Panc1 (cell line): ENCODE measurements at regions not wholly inside any gene's neighbourhood (a gene's known extent, or its start where the extent isn't known, plus 50 kb on each side); places are given as distances from the start of the nearest gene placed in this dataset.

Experiments used
- ATAC-seq: fragments of 200-7000 bp; cut with Tn5 transposase; 2 replicates; pipeline ENCODE4 v1.9.1; 2020; ENCODE audit warnings: mild to moderate bottlenecking, moderate library complexity
- BruUV-seq: library from RNA; stranded (reverse); fragments of 400-500 nt; replicated peaks from 2 replicates; lab custom pipeline; 2021; lab: Mats Ljungman, UMichigan
- CTCF ChIA-PET: fragments of 300-600 bp; sonication (Branson Sonifier 250); formaldehyde crosslinking; loops from one replicate; lab custom pipeline; 2022; ENCODE audit warnings: antibody characterized with exemption; lab: Charles Lee
- POLR2A ChIA-PET: fragments of 300-600 bp; sonication (Branson Sonifier 250); formaldehyde crosslinking; loops from one replicate; lab custom pipeline; 2022; ENCODE audit warnings: antibody characterized with exemption; lab: Charles Lee
- DNase-seq: peaks from one replicate; pipeline ENCODE4 v3.0.0-alpha.2; 2010; ENCODE audit warnings: low read depth, low spot score
- H3K27ac ChIP-seq: 2 replicates; pipeline ENCODE4 v1.5.1; 2011; ENCODE audit warnings: mild to moderate bottlenecking, low read length, inconsistent platforms
- H3K27me3 ChIP-seq: fragments of 200-500 bp; sonication (Bioruptor generic); 2 replicates; pipeline ENCODE4 v1.6.0; 2014; ENCODE audit warnings: low read length, inconsistent platforms; ENCODE audit not compliant: control insufficient read depth, insufficient read depth
- H3K36me3 ChIP-seq: fragments of 200-500 bp; sonication (Bioruptor generic); 2 replicates; pipeline ENCODE4 v1.5.1; 2014; ENCODE audit warnings: inconsistent platforms, mild to moderate bottlenecking, low read length, moderate library complexity; ENCODE audit not compliant: control insufficient read depth, insufficient read depth
- H3K4me1 ChIP-seq: 2 replicates; pipeline ENCODE4 v1.5.1; 2011; ENCODE audit warnings: inconsistent platforms, mild to moderate bottlenecking, low read length, moderate library complexity; ENCODE audit not compliant: control insufficient read depth, insufficient read depth
- H3K4me3 ChIP-seq, 2 experiments: 2 replicates each; pipeline ENCODE4 v1.5.1; 2011 to 2012; ENCODE audit warnings: low read depth in 2 of 2, low read length in 2 of 2, mild to moderate bottlenecking in 2 of 2, inconsistent platforms in 1 of 2, moderate library complexity in 1 of 2
- H3K9me3 ChIP-seq: fragments of 200-500 bp; sonication (Bioruptor generic); 2 replicates; pipeline ENCODE4 v1.5.1; 2014; ENCODE audit warnings: low read depth, mild to moderate bottlenecking, inconsistent platforms, low read length, moderate library complexity; ENCODE audit not compliant: control insufficient read depth, insufficient read depth
- POLR2AphosphoS5 ChIP-seq: IDR thresholded peaks from 2 replicates; pipeline ENCODE4 v1.6.1; 2012; ENCODE audit warnings: mild to moderate bottlenecking, low read depth, low read length, moderate library complexity
- SIN3A ChIP-seq: IDR thresholded peaks from 2 replicates; pipeline ENCODE4 v1.6.1; 2012; ENCODE audit warnings: low read depth, mild to moderate bottlenecking, low read length, moderate library complexity, borderline replicate concordance; ENCODE audit not compliant: insufficient read depth
- TCF7L2 ChIP-seq: IDR thresholded peaks from 2 replicates; pipeline ENCODE4 v1.6.1; 2011; ENCODE audit warnings: mild to moderate bottlenecking, low read depth, low read length, inconsistent platforms
- in situ Hi-C: cut with HindIII; loops from 2 replicates; pipeline ENCODE4 v1.10.0; 2016; ENCODE audit warnings: low sequenced_read_pairs, low pct_unique_long_range_greater_than_20kb
- intact Hi-C: fragments of 100-400 bp; cut with micrococcal nuclease; formaldehyde crosslinking; loops from one replicate; pipeline ENCODE4 v1.10.0; 2022; ENCODE audit not compliant: unreplicated experiment
- TF ChIP-seq, protein P1 (sequence below): fragments of 450-650 bp; IDR thresholded peaks from 2 replicates; pipeline ENCODE4 v1.5.1; 2017; ENCODE audit warnings: mild to moderate bottlenecking
- TF ChIP-seq, protein P2 (sequence below), 2 experiments: IDR thresholded peaks; 2 replicates each; pipeline ENCODE4 v1.6.1; 2011 to 2012; ENCODE audit warnings: low read depth in 2 of 2, control low read depth in 1 of 2, low read length in 1 of 2, mild to moderate bottlenecking in 1 of 2, moderate library complexity in 1 of 2; ENCODE audit not compliant: insufficient read depth in 1 of 2

GRCh38 chr3:21889166-21889565, 138.2 kb upstream of the ZNF385D start:
- intact Hi-C loops = no loop called here
- CTCF ChIA-PET = no interaction called here
- H3K9me3 ChIP-seq = no peaks in the 10 kb centered on the region
- BruUV-seq = no TSS peak
- no peaks in the 10 kb centered on the region for H3K27me3 ChIP-seq
- H3K4me1 ChIP-seq = no peaks in the 10 kb centered on the region
- ATAC-seq = no peak
- POLR2A ChIA-PET = no interaction called here
- in situ Hi-C loops = no loop called here
- TF ChIP-seq POLR2AphosphoS5 (no peak), SIN3A (no peak), TCF7L2 (no peak)
- TF ChIP-seq, protein P1, sequence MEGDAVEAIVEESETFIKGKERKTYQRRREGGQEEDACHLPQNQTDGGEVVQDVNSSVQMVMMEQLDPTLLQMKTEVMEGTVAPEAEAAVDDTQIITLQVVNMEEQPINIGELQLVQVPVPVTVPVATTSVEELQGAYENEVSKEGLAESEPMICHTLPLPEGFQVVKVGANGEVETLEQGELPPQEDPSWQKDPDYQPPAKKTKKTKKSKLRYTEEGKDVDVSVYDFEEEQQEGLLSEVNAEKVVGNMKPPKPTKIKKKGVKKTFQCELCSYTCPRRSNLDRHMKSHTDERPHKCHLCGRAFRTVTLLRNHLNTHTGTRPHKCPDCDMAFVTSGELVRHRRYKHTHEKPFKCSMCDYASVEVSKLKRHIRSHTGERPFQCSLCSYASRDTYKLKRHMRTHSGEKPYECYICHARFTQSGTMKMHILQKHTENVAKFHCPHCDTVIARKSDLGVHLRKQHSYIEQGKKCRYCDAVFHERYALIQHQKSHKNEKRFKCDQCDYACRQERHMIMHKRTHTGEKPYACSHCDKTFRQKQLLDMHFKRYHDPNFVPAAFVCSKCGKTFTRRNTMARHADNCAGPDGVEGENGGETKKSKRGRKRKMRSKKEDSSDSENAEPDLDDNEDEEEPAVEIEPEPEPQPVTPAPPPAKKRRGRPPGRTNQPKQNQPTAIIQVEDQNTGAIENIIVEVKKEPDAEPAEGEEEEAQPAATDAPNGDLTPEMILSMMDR = no peak
- no peak for DNase-seq
- no peak overlapping the region for H3K4me3 ChIP-seq
- no peaks in the 10 kb centered on the region for H3K36me3 ChIP-seq
- H3K27ac ChIP-seq = no peak overlapping the region

- Histone ChIP-seq H3K4me3 (no peak overlapping the region), H3K36me3 (no peaks in the 10 kb centered on the region), H3K4me1 (no peaks in the 10 kb centered on the region), H3K27me3 (no peaks in the 10 kb centered on the region), H3K9me3 (no peaks in the 10 kb centered on the region), H3K27ac (no peak overlapping the region)
- ChIA-PET POLR2A (no interaction called here), CTCF (no interaction called here)
- DNase-seq = no peak
- TF ChIP-seq, protein P2, sequence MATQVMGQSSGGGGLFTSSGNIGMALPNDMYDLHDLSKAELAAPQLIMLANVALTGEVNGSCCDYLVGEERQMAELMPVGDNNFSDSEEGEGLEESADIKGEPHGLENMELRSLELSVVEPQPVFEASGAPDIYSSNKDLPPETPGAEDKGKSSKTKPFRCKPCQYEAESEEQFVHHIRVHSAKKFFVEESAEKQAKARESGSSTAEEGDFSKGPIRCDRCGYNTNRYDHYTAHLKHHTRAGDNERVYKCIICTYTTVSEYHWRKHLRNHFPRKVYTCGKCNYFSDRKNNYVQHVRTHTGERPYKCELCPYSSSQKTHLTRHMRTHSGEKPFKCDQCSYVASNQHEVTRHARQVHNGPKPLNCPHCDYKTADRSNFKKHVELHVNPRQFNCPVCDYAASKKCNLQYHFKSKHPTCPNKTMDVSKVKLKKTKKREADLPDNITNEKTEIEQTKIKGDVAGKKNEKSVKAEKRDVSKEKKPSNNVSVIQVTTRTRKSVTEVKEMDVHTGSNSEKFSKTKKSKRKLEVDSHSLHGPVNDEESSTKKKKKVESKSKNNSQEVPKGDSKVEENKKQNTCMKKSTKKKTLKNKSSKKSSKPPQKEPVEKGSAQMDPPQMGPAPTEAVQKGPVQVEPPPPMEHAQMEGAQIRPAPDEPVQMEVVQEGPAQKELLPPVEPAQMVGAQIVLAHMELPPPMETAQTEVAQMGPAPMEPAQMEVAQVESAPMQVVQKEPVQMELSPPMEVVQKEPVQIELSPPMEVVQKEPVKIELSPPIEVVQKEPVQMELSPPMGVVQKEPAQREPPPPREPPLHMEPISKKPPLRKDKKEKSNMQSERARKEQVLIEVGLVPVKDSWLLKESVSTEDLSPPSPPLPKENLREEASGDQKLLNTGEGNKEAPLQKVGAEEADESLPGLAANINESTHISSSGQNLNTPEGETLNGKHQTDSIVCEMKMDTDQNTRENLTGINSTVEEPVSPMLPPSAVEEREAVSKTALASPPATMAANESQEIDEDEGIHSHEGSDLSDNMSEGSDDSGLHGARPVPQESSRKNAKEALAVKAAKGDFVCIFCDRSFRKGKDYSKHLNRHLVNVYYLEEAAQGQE (IDR thresholded peaks at IDR 0.05; ENCODE audit: insufficient read depth in 1 of 2, low read depth in 2 of 2, low read length in 1 of 2) = no peak
- intact Hi-C loops = loop anchor here (5.0 to 10.0 kb wide), 3 partner anchors 223 to 1667 kb away; no protein-coding TSS in a partner anchor
- in situ Hi-C loops = no loop called here
- no peak for ATAC-seq
- no TSS peak for BruUV-seq
Observed at GRCh38 chr3:21892104-21892503, 141.1 kb upstream of the ZNF385D start.

DNA sequence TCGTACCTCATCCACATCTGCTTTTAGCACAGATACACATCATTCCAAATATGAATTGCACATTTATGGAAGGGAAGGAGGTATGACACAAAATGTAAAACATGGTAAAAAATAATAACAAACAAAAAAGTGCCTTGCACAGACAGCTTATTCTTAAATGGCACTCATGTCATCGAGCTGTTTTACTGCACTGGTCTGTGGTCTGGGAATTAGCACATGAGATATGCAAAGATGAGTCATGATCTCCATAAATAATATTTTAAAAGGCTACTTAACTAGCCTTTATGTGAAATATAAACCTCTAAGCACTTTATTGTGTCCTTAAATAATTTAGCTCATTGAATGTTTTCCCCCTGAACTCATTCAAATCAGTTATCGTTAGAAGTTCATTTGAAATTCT, 142.2 kb upstream of the ZNF385D start:
- TF ChIP-seq SIN3A (no peak), POLR2AphosphoS5 (no peak), TCF7L2 (no peak)
- TF ChIP-seq, protein P2 (IDR thresholded peaks at IDR 0.05; ENCODE audit: insufficient read depth in 1 of 2, low read depth in 2 of 2, low read length in 1 of 2) = no peak
- TF ChIP-seq, protein P1 = no peak
- no peak overlapping the region for H3K4me3 ChIP-seq
- no peaks in the 10 kb centered on the region for H3K36me3 ChIP-seq
- no TSS peak for BruUV-seq
- DNase-seq = no peak
- POLR2A ChIA-PET = no interaction called here
- H3K27me3 ChIP-seq = no peaks in the 10 kb centered on the region
- CTCF ChIA-PET = no interaction called here
- no peaks in the 10 kb centered on the region for H3K4me1 ChIP-seq
- intact Hi-C loops (loop anchor here (5.0 to 10.0 kb wide), 3 partner anchors 222 to 1668 kb away; no protein-coding TSS in a partner anchor), in situ Hi-C loops (no loop called here)
- no peaks in the 10 kb centered on the region for H3K9me3 ChIP-seq
- ATAC-seq = no peak
- no peak overlapping the region for H3K27ac ChIP-seq
